22Rv1 (cell line): ENCODE measurements at regions not wholly inside any gene's neighbourhood (a gene's known extent, or its start where the extent isn't known, plus 50 kb on each side); places are given as distances from the start of the nearest gene placed in this dataset.

Source experiments
- ZFX ChIP-seq: fragments of 450-650 bp; IDR thresholded peaks from 2 replicates; pipeline ENCODE4 v1.6.1; 2017; ENCODE audit warnings: antibody characterized with exemption, borderline replicate concordance
- TF ChIP-seq, protein P1 (sequence below): fragments of 450-650 bp; IDR thresholded peaks from 2 replicates; pipeline ENCODE4 v1.5.1; 2017; ENCODE audit warnings: mild to moderate bottlenecking

DNA sequence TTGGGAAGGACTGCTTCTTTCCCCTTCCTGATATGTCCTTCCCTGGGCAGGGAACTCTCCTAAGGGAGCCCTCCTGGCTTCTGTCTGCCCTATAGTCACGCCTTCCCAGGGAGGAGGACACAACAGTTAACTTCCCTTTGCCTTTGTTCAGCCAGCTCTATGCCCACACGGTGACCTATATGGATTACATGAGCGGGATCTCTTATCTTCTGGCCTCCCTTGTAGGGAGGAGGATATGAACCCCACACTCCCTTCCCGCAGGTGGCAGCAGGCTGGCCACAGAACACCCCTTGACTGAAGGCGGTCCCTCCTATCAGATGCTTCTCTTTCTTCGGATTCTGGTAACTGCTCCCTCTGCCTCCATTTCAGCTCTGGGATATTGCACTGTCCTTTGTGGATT is 135.6 kb upstream of the MAX start:
- TF ChIP-seq, protein P1, sequence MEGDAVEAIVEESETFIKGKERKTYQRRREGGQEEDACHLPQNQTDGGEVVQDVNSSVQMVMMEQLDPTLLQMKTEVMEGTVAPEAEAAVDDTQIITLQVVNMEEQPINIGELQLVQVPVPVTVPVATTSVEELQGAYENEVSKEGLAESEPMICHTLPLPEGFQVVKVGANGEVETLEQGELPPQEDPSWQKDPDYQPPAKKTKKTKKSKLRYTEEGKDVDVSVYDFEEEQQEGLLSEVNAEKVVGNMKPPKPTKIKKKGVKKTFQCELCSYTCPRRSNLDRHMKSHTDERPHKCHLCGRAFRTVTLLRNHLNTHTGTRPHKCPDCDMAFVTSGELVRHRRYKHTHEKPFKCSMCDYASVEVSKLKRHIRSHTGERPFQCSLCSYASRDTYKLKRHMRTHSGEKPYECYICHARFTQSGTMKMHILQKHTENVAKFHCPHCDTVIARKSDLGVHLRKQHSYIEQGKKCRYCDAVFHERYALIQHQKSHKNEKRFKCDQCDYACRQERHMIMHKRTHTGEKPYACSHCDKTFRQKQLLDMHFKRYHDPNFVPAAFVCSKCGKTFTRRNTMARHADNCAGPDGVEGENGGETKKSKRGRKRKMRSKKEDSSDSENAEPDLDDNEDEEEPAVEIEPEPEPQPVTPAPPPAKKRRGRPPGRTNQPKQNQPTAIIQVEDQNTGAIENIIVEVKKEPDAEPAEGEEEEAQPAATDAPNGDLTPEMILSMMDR = no peak
- TF ChIP-seq ZFX = no peak
